ENCODE measurements at regions not wholly inside any gene's neighbourhood (a gene's known extent, or its start where the extent isn't known, plus 50 kb on each side); places are given as distances from the start of the nearest gene placed in this dataset.
"Not testable (repeated sequence)": the region's sequence is repeated elsewhere in the genome, so short reads cannot be mapped to it uniquely, and the experiment has no call there.

- no CpG with 5 or more reads among the region's 26 CpGs for WGBS, 2 donors (ENCODE audit: extremely low coverage in 2 of 2, insufficient read length in 2 of 2, insufficient replicate concordance in 1 of 2)
- H3K27ac ChIP-seq (replicated peaks; ENCODE audit: low read length), result peak overlapping the region; percentile 44
- peak overlapping the region; percentile 10 for H2BK15ac ChIP-seq (ENCODE audit: low read length)
- no peak overlapping the region for H3K23ac ChIP-seq (ENCODE audit: low read depth, low read length, poor library complexity)
- H3K18ac ChIP-seq (ENCODE audit: low read length), result peak overlapping the region; percentile 15
- H2AFZ ChIP-seq (ENCODE audit: low read length), result no peak overlapping the region
- H3K79me1 ChIP-seq (ENCODE audit: low read depth, low read length), result peaks cover 8% of the 10 kb centered on the region
- H3K9ac ChIP-seq (ENCODE audit: low read depth, low read length, poor library complexity), result no peak overlapping the region
- H3K27me3 ChIP-seq (ENCODE audit: control insufficient read depth in 3 of 3, insufficient read depth in 3 of 3, low read depth in 1 of 3, low read length in 3 of 3), result no peaks in the 10 kb centered on the region
- no peak overlapping the region for H4K91ac ChIP-seq (ENCODE audit: low read depth, low read length, poor library complexity)
- H3K36me3 ChIP-seq (replicated peaks in 1 of 2; ENCODE audit: control insufficient read depth in 2 of 2, insufficient read depth in 2 of 2, low read length in 2 of 2), result no peaks in the 10 kb centered on the region
- H3K9me3 ChIP-seq (replicated peaks in 1 of 2; ENCODE audit: control insufficient read depth in 2 of 2, insufficient read depth in 1 of 2, low read depth in 1 of 2, low read length in 2 of 2), result no peaks in the 10 kb centered on the region
- H3K14ac ChIP-seq (ENCODE audit: low read length), result no peak overlapping the region
- no peak overlapping the region for H4K8ac ChIP-seq (ENCODE audit: low read depth, low read length)
- H3K4me2 ChIP-seq (ENCODE audit: insufficient read depth, low read length, poor library complexity, severe bottlenecking), result no peak overlapping the region
- no peak overlapping the region for H3K4ac ChIP-seq (ENCODE audit: low read length)
- H2AK5ac ChIP-seq (ENCODE audit: low read depth, low read length), result peak overlapping the region; percentile 76
- no peak overlapping the region for H2BK120ac ChIP-seq (ENCODE audit: low read depth, low read length)
- H3K4me3 ChIP-seq (ENCODE audit: low read length in 2 of 2), result no peak overlapping the region
- no peak overlapping the region for H2BK12ac ChIP-seq (ENCODE audit: low read length)
- peaks cover 3 to 23% of the 10 kb centered on the region in 2 donors for H3K4me1 ChIP-seq (ENCODE audit: control insufficient read depth in 2 of 2, insufficient read depth in 1 of 2, low read depth in 1 of 2, low read length in 2 of 2)
- peak overlapping the region; percentile 69 for H2BK5ac ChIP-seq (ENCODE audit: low read length)
- no peak for DNase-seq (ENCODE audit: low spot score)
Measured at GRCh38 chr22:48499456-48500425, 1327.9 kb downstream of the BRD1 start.

- H3K4ac ChIP-seq (ENCODE audit: low read length), result peak overlapping the region; percentile 69
- no peaks in the 10 kb centered on the region for H3K9me3 ChIP-seq (replicated peaks in 1 of 2; ENCODE audit: control insufficient read depth in 2 of 2, insufficient read depth in 1 of 2, low read depth in 1 of 2, low read length in 2 of 2)
- H3K23ac ChIP-seq (ENCODE audit: low read depth, low read length, poor library complexity), result no peak overlapping the region
- no peak overlapping the region for H2BK12ac ChIP-seq (ENCODE audit: low read length)
- no peak overlapping the region for H3K4me2 ChIP-seq (ENCODE audit: insufficient read depth, low read length, poor library complexity, severe bottlenecking)
- H2BK15ac ChIP-seq (ENCODE audit: low read length), result peak overlapping the region; percentile 10
- no peak overlapping the region for H2BK120ac ChIP-seq (ENCODE audit: low read depth, low read length)
- peaks cover 9% of the 10 kb centered on the region for H3K79me1 ChIP-seq (ENCODE audit: low read depth, low read length)
- H2AK5ac ChIP-seq (ENCODE audit: low read depth, low read length), result peak overlapping the region; percentile 53
- no peaks in the 10 kb centered on the region for H3K36me3 ChIP-seq (replicated peaks in 1 of 2; ENCODE audit: control insufficient read depth in 2 of 2, insufficient read depth in 2 of 2, low read length in 2 of 2)
- H4K8ac ChIP-seq (ENCODE audit: low read depth, low read length), result no peak overlapping the region
- no peak overlapping the region for H3K14ac ChIP-seq (ENCODE audit: low read length)
- H3K9ac ChIP-seq (ENCODE audit: low read depth, low read length, poor library complexity), result no peak overlapping the region
- H3K27me3 ChIP-seq (ENCODE audit: control insufficient read depth in 3 of 3, insufficient read depth in 3 of 3, low read depth in 1 of 3, low read length in 3 of 3), result no peaks in the 10 kb centered on the region
- no peak overlapping the region for H2BK5ac ChIP-seq (ENCODE audit: low read length)
- no CpG with 5 or more reads among the region's 26 CpGs for WGBS, 2 donors (ENCODE audit: extremely low coverage in 2 of 2, insufficient read length in 2 of 2, insufficient replicate concordance in 1 of 2)
- H3K4me3 ChIP-seq (ENCODE audit: low read length in 2 of 2), result no peak overlapping the region
- no peak overlapping the region for H2AFZ ChIP-seq (ENCODE audit: low read length)
- no peak overlapping the region for H3K27ac ChIP-seq (replicated peaks; ENCODE audit: low read length)
- DNase-seq (ENCODE audit: low spot score), result no peak
- peak overlapping the region; percentile 77 for H3K18ac ChIP-seq (ENCODE audit: low read length)
- H4K91ac ChIP-seq (ENCODE audit: low read depth, low read length, poor library complexity), result no peak overlapping the region
- peaks cover 3 to 23% of the 10 kb centered on the region in 2 donors for H3K4me1 ChIP-seq (ENCODE audit: control insufficient read depth in 2 of 2, insufficient read depth in 1 of 2, low read depth in 1 of 2, low read length in 2 of 2)
Measured at GRCh38 chr22:48498526-48499331, 1328.9 kb downstream of the BRD1 start.

- not testable (repeated sequence) for H3K36me3 ChIP-seq (replicated peaks in 1 of 2; ENCODE audit: control insufficient read depth in 2 of 2, insufficient read depth in 2 of 2, low read length in 2 of 2); H2BK12ac ChIP-seq (ENCODE audit: low read length); H2AFZ ChIP-seq (ENCODE audit: low read length); H3K23ac ChIP-seq (ENCODE audit: low read depth, low read length, poor library complexity); H3K18ac ChIP-seq (ENCODE audit: low read length); H3K9ac ChIP-seq (ENCODE audit: low read depth, low read length, poor library complexity); H3K27ac ChIP-seq (replicated peaks; ENCODE audit: low read length); H4K8ac ChIP-seq (ENCODE audit: low read depth, low read length); H3K14ac ChIP-seq (ENCODE audit: low read length); H3K79me1 ChIP-seq (ENCODE audit: low read depth, low read length); H3K27me3 ChIP-seq (ENCODE audit: control insufficient read depth in 3 of 3, insufficient read depth in 3 of 3, low read depth in 1 of 3, low read length in 3 of 3); H2AK5ac ChIP-seq (ENCODE audit: low read depth, low read length); H3K4me2 ChIP-seq (ENCODE audit: insufficient read depth, low read length, poor library complexity, severe bottlenecking); H3K4ac ChIP-seq (ENCODE audit: low read length); DNase-seq (ENCODE audit: low spot score); H3K4me3 ChIP-seq (ENCODE audit: low read length in 2 of 2); H2BK5ac ChIP-seq (ENCODE audit: low read length); H3K9me3 ChIP-seq (replicated peaks in 1 of 2; ENCODE audit: control insufficient read depth in 2 of 2, insufficient read depth in 1 of 2, low read depth in 1 of 2, low read length in 2 of 2); H2BK120ac ChIP-seq (ENCODE audit: low read depth, low read length); H4K91ac ChIP-seq (ENCODE audit: low read depth, low read length, poor library complexity); H2BK15ac ChIP-seq (ENCODE audit: low read length)
- WGBS, 2 donors (ENCODE audit: extremely low coverage in 2 of 2, insufficient read length in 2 of 2, insufficient replicate concordance in 1 of 2), result no CpG with 5 or more reads among the region's 16 CpGs
- H3K4me1 ChIP-seq (ENCODE audit: control insufficient read depth in 2 of 2, insufficient read depth in 1 of 2, low read depth in 1 of 2, low read length in 2 of 2), result peaks cover 3 to 23% of the 10 kb centered on the region in 2 donors
Measured at GRCh38 chr22:48497743-48498520, 1329.7 kb downstream of the BRD1 start.
